Activated CD8-positive, alpha-beta memory T cell treated with anti-CD3 and anti-CD28 coated beads for 48 hours (primary cell): ENCODE measurements at regions not wholly inside any gene's neighbourhood (a gene's known extent, or its start where the extent isn't known, plus 50 kb on each side); places are given as distances from the start of the nearest gene placed in this dataset.

Experiments
- DNase-seq, 3 experiments: peaks; one replicate each; pipeline ENCODE4 v3.0.0-alpha.2; 2020; ENCODE audit warnings: low read depth in 2 of 3, low spot score in 2 of 3

- no peak for DNase-seq
Observed at GRCh38 chr15:96029172-96029571, 301.3 kb upstream of the NR2F2 start.

- no peak for DNase-seq
Observed at GRCh38 chr15:96031426-96032110, 298.9 kb upstream of the NR2F2 start.

- DNase-seq = no peak
Observed at GRCh38 chr15:96035091-96035490, 295.4 kb upstream of the NR2F2 start.

- DNase-seq = no peak
Observed at GRCh38 chr15:96035635-96036034, 294.9 kb upstream of the NR2F2 start.

GRCh38 chr15:96037584-96037983 lies 292.9 kb upstream of the NR2F2 start:
- no peak for DNase-seq

GRCh38 chr15:96038131-96038530 lies 292.4 kb upstream of the NR2F2 start:
- no peak for DNase-seq

GRCh38 chr15:96038650-96039049 lies 291.9 kb upstream of the NR2F2 start:
- no peak for DNase-seq

GRCh38 chr15:96041982-96042733 lies 288.3 kb upstream of the NR2F2 start:
- no peak for DNase-seq

- DNase-seq = no peak
Observed at GRCh38 chr15:96042734-96043224, 287.7 kb upstream of the NR2F2 start.

GRCh38 chr15:96043591-96044171 lies 286.8 kb upstream of the NR2F2 start:
- no peak for DNase-seq

- DNase-seq = no peak
Observed at GRCh38 chr15:96046620-96047240, 283.8 kb upstream of the NR2F2 start.

GRCh38 chr15:96047255-96047931 lies 283.1 kb upstream of the NR2F2 start:
- DNase-seq = no peak

GRCh38 chr15:96049323-96049722 lies 281.2 kb upstream of the NR2F2 start:
- no peak for DNase-seq

- no peak for DNase-seq
Observed at GRCh38 chr15:96049766-96050165, 280.7 kb upstream of the NR2F2 start.

- no peak for DNase-seq
Observed at GRCh38 chr15:96051598-96051997, 278.9 kb upstream of the NR2F2 start.

- no peak for DNase-seq
Observed at GRCh38 chr15:96052154-96052553, 278.3 kb upstream of the NR2F2 start.

GRCh38 chr15:96052572-96053030 lies 277.9 kb upstream of the NR2F2 start:
- no peak for DNase-seq

GRCh38 chr15:96053031-96053780 lies 277.3 kb upstream of the NR2F2 start:
- no peak for DNase-seq

GRCh38 chr15:96053781-96054428 lies 276.6 kb upstream of the NR2F2 start:
- DNase-seq = no peak

- no peak for DNase-seq
Observed at GRCh38 chr15:96054621-96055020, 275.9 kb upstream of the NR2F2 start.
